HCT116 (cell line): ENCODE measurements at regions not wholly inside any gene's neighbourhood (a gene's known extent, or its start where the extent isn't known, plus 50 kb on each side); places are given as distances from the start of the nearest gene placed in this dataset.

Experiments
- ATAC-seq: fragments of 200-7000 bp; cut with Tn5 transposase; 2 replicates; pipeline ENCODE4 v1.9.1; 2020; ENCODE audit warnings: mild to moderate bottlenecking, moderate library complexity
- BruUV-seq: library from RNA; stranded (reverse); fragments of 400-500 nt; replicated peaks from 2 replicates; lab custom pipeline; 2021; lab: Mats Ljungman, UMichigan
- CTCF ChIA-PET: fragments of 300-600 bp; sonication (Branson Sonifier 250); formaldehyde crosslinking; loops from one replicate; lab custom pipeline; 2021; ENCODE audit warnings: antibody characterized with exemption; lab: Charles Lee
- POLR2A ChIA-PET: fragments of 300-600, 350-600 bp; sonication (Branson Sonifier 250); formaldehyde crosslinking; loops from one replicate; lab custom pipeline; 2021; ENCODE audit warnings: antibody characterized with exemption; lab: Charles Lee
- RAD21 ChIA-PET, 2 experiments: fragments of 300-600 bp; sonication (Branson Sonifier 250); formaldehyde crosslinking; loops; one replicate each; lab custom pipeline; 2023; ENCODE audit warnings: low total read pairs in 2 of 2; ENCODE audit not compliant: uncharacterized antibody in 2 of 2, unreplicated experiment in 2 of 2, low non-redundant PET in 1 of 2; lab: Charles Lee
- DNase-seq: peaks from one replicate; pipeline ENCODE4 v3.0.0-alpha.2; 2010; ENCODE audit warnings: low read depth, low spot score
- H2AFZ ChIP-seq: fragments of 200-600 bp; shearing (Covaris generic), sonication (generic); 2 replicates; pipeline ENCODE4 v1.6.1; 2017; ENCODE audit warnings: low read depth, mixed run types, mixed read lengths, antibody characterized with exemption, low read length; ENCODE audit not compliant: poor library complexity, severe bottlenecking
- H3K27ac ChIP-seq: 2 replicates; pipeline ENCODE4 v1.5.1; 2012; ENCODE audit warnings: low read depth, low read length
- H3K27me3 ChIP-seq: fragments of 200-600 bp; sonication (generic); 2 replicates; pipeline ENCODE4 v1.6.1; 2016; ENCODE audit warnings: mixed run types, low read length, mixed read lengths; ENCODE audit not compliant: insufficient read depth
- H3K36me3 ChIP-seq, 2 experiments: fragments of 200-500 bp in 1 of 2; fragments of 200-600 bp in 1 of 2; sonication (Bioruptor generic) in 1 of 2; sonication (generic) in 1 of 2; 2 replicates each; pipeline versions ENCODE4 v1.5.1 to v1.6.1; 2014 to 2016; ENCODE audit warnings: low read length in 2 of 2, inconsistent platforms in 1 of 2, mixed read lengths in 1 of 2, mixed run types in 1 of 2; ENCODE audit not compliant: insufficient read depth in 2 of 2, control insufficient read depth in 1 of 2
- H3K4me1 ChIP-seq, 2 experiments: fragments of 200-600 bp in 1 of 2; sonication (generic) in 1 of 2; 2 replicates each; pipeline versions ENCODE4 v1.5.1 to v1.6.1; 2012 to 2017; ENCODE audit warnings: low read length in 2 of 2, inconsistent platforms in 1 of 2, mild to moderate bottlenecking in 1 of 2, mixed read lengths in 1 of 2, mixed run types in 1 of 2, moderate library complexity in 1 of 2; ENCODE audit not compliant: insufficient read depth in 2 of 2, control insufficient read depth in 1 of 2
- H3K4me2 ChIP-seq: fragments of 200-600 bp; sonication (generic); 2 replicates; pipeline ENCODE4 v1.6.1; 2017; ENCODE audit warnings: mixed run types, low read length, mixed read lengths
- H3K4me3 ChIP-seq, 2 experiments: fragments of 200-600 bp in 1 of 2; sonication (generic) in 1 of 2; replicated peaks in 1 of 2; 2 replicates each; pipeline ENCODE4 v1.5.1; 2011 to 2016; ENCODE audit warnings: low read length in 2 of 2, control low read depth in 1 of 2, low read depth in 1 of 2, mild to moderate bottlenecking in 1 of 2, mixed read lengths in 1 of 2, mixed run types in 1 of 2
- H3K79me2 ChIP-seq: fragments of 200-600 bp; sonication (generic); 2 replicates; pipeline ENCODE4 v1.6.1; 2017; ENCODE audit warnings: mild to moderate bottlenecking, mixed run types, low read length, moderate library complexity, mixed read lengths; ENCODE audit not compliant: insufficient read depth
- H3K9ac ChIP-seq: fragments of 200-600 bp; sonication (generic); 2 replicates; pipeline ENCODE4 v1.6.1; 2016; ENCODE audit warnings: low read length, mixed read lengths
- H3K9me2 ChIP-seq: fragments of 200-600 bp; sonication (generic), shearing (Covaris generic); 2 replicates; pipeline ENCODE4 v1.6.1; 2017; ENCODE audit warnings: mixed run types, mild to moderate bottlenecking, moderate library complexity; ENCODE audit not compliant: insufficient read depth
- H3K9me3 ChIP-seq, 2 experiments: fragments of 200-500 bp in 1 of 2; fragments of 200-600 bp in 1 of 2; sonication (Bioruptor generic) in 1 of 2; sonication (generic) in 1 of 2; 2 replicates each; pipeline ENCODE4 v1.6.1; 2014 to 2017; ENCODE audit warnings: low read length in 2 of 2, mixed read lengths in 2 of 2, inconsistent platforms in 1 of 2, low read depth in 1 of 2, mild to moderate bottlenecking in 1 of 2, mixed run types in 1 of 2, moderate library complexity in 1 of 2; ENCODE audit not compliant: control insufficient read depth in 1 of 2, insufficient read depth in 1 of 2
- H4K20me1 ChIP-seq: fragments of 200-600 bp; sonication (generic), shearing (Covaris generic); 2 replicates; pipeline ENCODE4 v1.6.1; 2017; ENCODE audit warnings: mixed run types, mild to moderate bottlenecking, moderate library complexity; ENCODE audit not compliant: insufficient read depth
- CTCF ChIP-seq, 3 experiments: fragments of 200-600 bp in 1 of 3; sonication (generic) in 1 of 3; IDR thresholded peaks in 2 of 3; conservative IDR thresholded peaks in 1 of 3; 2 replicates each; pipeline ENCODE4 v1.5.1; 2012 to 2017; ENCODE audit warnings: low read depth in 2 of 3, low read length in 2 of 3, antibody characterized with exemption in 1 of 3, borderline replicate concordance in 1 of 3, control low read depth in 1 of 3, mild to moderate bottlenecking in 1 of 3, mixed read lengths in 1 of 3, mixed run types in 1 of 3, moderate library complexity in 1 of 3; ENCODE audit not compliant: insufficient read depth in 1 of 3
- TCF7L2 ChIP-seq: IDR thresholded peaks from 2 replicates; pipeline ENCODE4 v1.7.0; 2011; ENCODE audit warnings: borderline replicate concordance, inconsistent platforms; ENCODE audit not compliant: insufficient read depth, insufficient read length; ENCODE audit errors: extremely low read depth
- ZFX ChIP-seq: fragments of 450-650 bp; IDR thresholded peaks from 2 replicates; pipeline ENCODE4 v1.6.1; 2017
- intact Hi-C: fragments of 100-400 bp; cut with micrococcal nuclease; formaldehyde crosslinking; loops from 2 replicates; pipeline ENCODE4 v1.10.0; 2022

- H2AFZ ChIP-seq = no peak overlapping the region
- intact Hi-C loops = no loop called here
Measured at GRCh38 chr4:71235311-71236201, 103.3 kb upstream of the SLC4A4 start.

More at GRCh38 chr4:71235311-71236201, 103.3 kb upstream of the SLC4A4 start:
- Histone ChIP-seq H3K27ac (no peak overlapping the region), H3K36me3 (no peaks in the 10 kb centered on the region), H3K9ac (no peak overlapping the region), H3K27me3 (peaks cover 14% of the 10 kb centered on the region), H3K9me2 (no peaks in the 10 kb centered on the region)
- DNase-seq = no peak
- CTCF ChIA-PET = no interaction called here
- no peak for TF ChIP-seq CTCF (IDR thresholded peaks at IDR 0.05 in 2 of 3, conservative IDR thresholded peaks at IDR 0.05 in 1 of 3; ENCODE audit: borderline replicate concordance in 1 of 3, insufficient read depth in 1 of 3, low read depth in 2 of 3, low read length in 2 of 3)
- no peak for TF ChIP-seq ZFX
- TF ChIP-seq TCF7L2 = no peak
- TF ChIP-seq, all 23 proteins: peak for 0
- Histone ChIP-seq H4K20me1 (no peaks in the 10 kb centered on the region), H3K4me3 (no peak overlapping the region), H3K9me3 (no peaks in the 10 kb centered on the region), H3K4me1 (no peaks in the 10 kb centered on the region), H3K79me2 (no peaks in the 10 kb centered on the region), H3K4me2 (no peak overlapping the region)
- ATAC-seq = no peak
- ChIA-PET RAD21 (no interaction called here), POLR2A (no interaction called here)
- no TSS peak for BruUV-seq
